Lung (tissue), 11 donors: ENCODE measurements at regions not wholly inside any gene's neighbourhood (a gene's known extent, or its start where the extent isn't known, plus 50 kb on each side); places are given as distances from the start of the nearest gene placed in this dataset.
A peak's percentile ranks its signal among the peaks of the same experiment; 100 is the strongest.

Experiments used
- ATAC-seq: fragments of 200-7000 bp; cut with Tn5 transposase; one replicate; pipeline ENCODE4 v1.9.1; 2020; ENCODE audit warnings: moderate number of reproducible peaks; ENCODE audit not compliant: insufficient read depth, low FRiP score
- DNase-seq, 3 donors: peaks; one replicate each; pipeline ENCODE4 v3.0.0-alpha.2; 2013 to 2017
- H3K27ac ChIP-seq, 2 donors: one replicate each; pipeline ENCODE4 v1.5.1; 2013; ENCODE audit warnings: mild to moderate bottlenecking in 2 of 2, moderate library complexity in 2 of 2, control low read depth in 1 of 2, inconsistent platforms in 1 of 2, low read depth in 1 of 2, low read length in 1 of 2
- H3K27me3 ChIP-seq, 3 donors: one replicate each; pipeline ENCODE4 v1.5.1; 2013; ENCODE audit warnings: low read length in 2 of 3; ENCODE audit not compliant: control insufficient read depth in 3 of 3, insufficient read depth in 3 of 3
- H3K36me3 ChIP-seq, 4 donors: one replicate each; pipeline ENCODE4 v1.5.1; 2013; ENCODE audit warnings: low read length in 4 of 4, mild to moderate bottlenecking in 1 of 4, moderate library complexity in 1 of 4; ENCODE audit not compliant: control insufficient read depth in 4 of 4, insufficient read depth in 4 of 4
- H3K4me1 ChIP-seq, 5 donors: one replicate each; pipeline ENCODE4 v1.5.1; 2013; ENCODE audit warnings: low read length in 5 of 5, mild to moderate bottlenecking in 2 of 5, moderate library complexity in 1 of 5; ENCODE audit not compliant: control insufficient read depth in 5 of 5, insufficient read depth in 5 of 5
- H3K4me3 ChIP-seq: one replicate; pipeline ENCODE4 v1.5.1; 2013; ENCODE audit warnings: mild to moderate bottlenecking, control low read depth, moderate library complexity
- H3K9ac ChIP-seq, 2 donors: one replicate each; pipeline ENCODE4 v1.5.1; 2013; ENCODE audit warnings: low read length in 2 of 2, control low read depth in 1 of 2; ENCODE audit not compliant: insufficient read depth in 1 of 2
- H3K9me3 ChIP-seq, 4 donors: one replicate each; pipeline ENCODE4 v1.5.1; 2013; ENCODE audit warnings: low read length in 3 of 4, mild to moderate bottlenecking in 1 of 4, moderate library complexity in 1 of 4; ENCODE audit not compliant: control insufficient read depth in 4 of 4, insufficient read depth in 3 of 4
- WGBS, 2 donors: extraction: QIAGEN DNeasy Blood & Tissue Kit; methylation state at CpG; one replicate each; pipeline ENCODE4 v1.1.7; 2013; 5-methylcytosine and 5-hydroxymethylcytosine counted together
- TF ChIP-seq, protein P1 (sequence below): IDR thresholded peaks from 2 replicates; pipeline ENCODE4 v1.5.1; 2012; ENCODE audit warnings: mild to moderate bottlenecking; ENCODE audit errors: control extremely low read depth, extremely low read depth
- donor health status: control.
- donor health status: control.
- donor health status: Bipolar disorder and iron deficiency.
- donor health status: healthy.
- donor health status: DM: yes; HTN: yes; CAD: no.

DNA sequence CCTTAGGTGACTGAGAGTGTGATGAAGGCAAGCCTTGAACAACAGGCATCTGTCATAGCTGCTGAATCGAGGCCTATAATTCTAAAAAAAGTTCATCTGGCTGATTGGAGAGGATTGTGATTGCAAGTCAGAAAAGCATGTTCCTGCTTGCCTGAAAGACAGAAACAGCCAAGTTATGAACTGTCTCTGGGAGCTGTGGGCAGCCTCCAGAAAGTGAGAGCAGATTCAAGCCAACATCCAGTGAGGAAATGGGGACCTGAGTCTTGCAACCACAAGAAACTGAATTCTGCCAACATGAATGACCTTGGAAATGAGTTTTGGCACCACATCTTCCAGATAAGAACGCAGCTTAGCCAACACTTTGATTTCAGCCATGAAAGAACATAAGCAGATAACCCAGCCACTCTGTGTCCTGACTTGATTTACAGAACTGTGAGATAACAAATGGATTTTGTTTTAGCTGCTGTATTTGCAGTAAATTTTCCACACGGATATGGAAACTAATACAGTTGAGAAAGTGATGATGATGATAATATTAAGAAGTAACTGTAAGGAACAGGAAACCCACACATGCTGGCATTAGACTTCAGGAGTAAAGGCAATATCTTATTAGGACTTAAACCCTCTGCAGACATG, 240.3 kb upstream of the NDST3 start:
- no peaks in the 10 kb centered on the region for H3K36me3 ChIP-seq
- H3K9ac ChIP-seq = no peak overlapping the region
- no peak overlapping the region for H3K4me3 ChIP-seq
- WGBS, 2 donors = 38 to 70% methylated on average over 3 of the region's 3 CpGs
- peaks cover 0 to 11% (median 0%) of the 10 kb centered on the region in 5 donors for H3K4me1 ChIP-seq
- H3K9me3 ChIP-seq = no peaks in the 10 kb centered on the region
- H3K27ac ChIP-seq = no peak overlapping the region
- no peak for ATAC-seq
- TF ChIP-seq, protein P1, sequence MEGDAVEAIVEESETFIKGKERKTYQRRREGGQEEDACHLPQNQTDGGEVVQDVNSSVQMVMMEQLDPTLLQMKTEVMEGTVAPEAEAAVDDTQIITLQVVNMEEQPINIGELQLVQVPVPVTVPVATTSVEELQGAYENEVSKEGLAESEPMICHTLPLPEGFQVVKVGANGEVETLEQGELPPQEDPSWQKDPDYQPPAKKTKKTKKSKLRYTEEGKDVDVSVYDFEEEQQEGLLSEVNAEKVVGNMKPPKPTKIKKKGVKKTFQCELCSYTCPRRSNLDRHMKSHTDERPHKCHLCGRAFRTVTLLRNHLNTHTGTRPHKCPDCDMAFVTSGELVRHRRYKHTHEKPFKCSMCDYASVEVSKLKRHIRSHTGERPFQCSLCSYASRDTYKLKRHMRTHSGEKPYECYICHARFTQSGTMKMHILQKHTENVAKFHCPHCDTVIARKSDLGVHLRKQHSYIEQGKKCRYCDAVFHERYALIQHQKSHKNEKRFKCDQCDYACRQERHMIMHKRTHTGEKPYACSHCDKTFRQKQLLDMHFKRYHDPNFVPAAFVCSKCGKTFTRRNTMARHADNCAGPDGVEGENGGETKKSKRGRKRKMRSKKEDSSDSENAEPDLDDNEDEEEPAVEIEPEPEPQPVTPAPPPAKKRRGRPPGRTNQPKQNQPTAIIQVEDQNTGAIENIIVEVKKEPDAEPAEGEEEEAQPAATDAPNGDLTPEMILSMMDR = no peak
- H3K27me3 ChIP-seq = no peaks in the 10 kb centered on the region
- DNase-seq = peak in 2 of 3 donors; percentile 45 to 63

DNA sequence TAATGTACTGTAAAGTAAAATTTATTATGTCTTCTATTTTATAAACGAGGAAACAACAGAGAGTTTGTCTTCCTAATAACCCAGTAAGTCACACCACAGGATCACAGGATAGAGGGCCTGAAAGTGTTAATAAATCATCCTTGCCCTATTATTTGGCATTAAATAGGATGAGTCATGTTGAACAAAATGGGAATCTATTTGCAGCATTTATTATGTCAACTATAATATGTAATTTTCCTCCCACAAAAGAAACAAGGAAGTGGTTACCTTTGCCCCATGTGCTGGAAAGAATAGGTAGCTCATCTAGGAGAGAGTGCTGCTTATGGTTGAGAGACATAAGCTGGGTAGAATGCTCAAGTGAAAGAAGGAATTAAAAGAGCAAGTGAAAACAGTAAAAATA, 237.6 kb upstream of the NDST3 start:
- Histone ChIP-seq H3K9me3 (no peaks in the 10 kb centered on the region), H3K27me3 (no peaks in the 10 kb centered on the region), H3K36me3 (no peaks in the 10 kb centered on the region), H3K4me3 (no peak overlapping the region), H3K27ac (no peak overlapping the region), H3K9ac (no peak overlapping the region), H3K4me1 (peaks cover 0 to 11% (median 0%) of the 10 kb centered on the region in 5 donors)
- 51 to 75% methylated on average over 1 of the region's 1 CpG for WGBS, 2 donors
- DNase-seq (no peak), ATAC-seq (no peak)
- TF ChIP-seq, protein P1 = no peak

DNA sequence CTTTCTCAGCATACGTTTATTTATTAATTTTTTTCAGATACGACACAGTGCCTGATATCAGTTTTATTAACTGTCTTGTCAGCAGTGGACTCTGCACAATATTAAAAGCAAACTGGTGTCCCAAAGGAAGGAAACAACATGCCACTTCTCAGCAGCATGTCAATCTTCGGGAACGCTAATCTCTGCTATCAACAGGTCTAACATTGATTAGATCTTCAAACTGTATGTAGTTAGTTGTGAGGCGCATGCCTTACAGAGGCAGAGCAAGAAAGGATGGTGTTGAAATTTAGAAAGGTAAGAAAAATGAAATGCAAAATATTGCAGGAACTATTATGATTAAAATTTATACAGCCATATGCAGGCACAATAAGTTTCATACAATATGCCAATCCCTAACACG, 233.7 kb upstream of the NDST3 start:
- no peaks in the 10 kb centered on the region for H3K27me3 ChIP-seq
- DNase-seq (no peak), ATAC-seq (no peak)
- H3K4me3 ChIP-seq = no peak overlapping the region
- H3K9me3 ChIP-seq = no peaks in the 10 kb centered on the region
- TF ChIP-seq, protein P1 = no peak
- WGBS, 2 donors = 69 to 73% methylated on average over 6 of the region's 6 CpGs
- peaks cover 0 to 4% (median 0%) of the 10 kb centered on the region in 5 donors for H3K4me1 ChIP-seq
- no peak overlapping the region for H3K9ac ChIP-seq
- no peak overlapping the region for H3K27ac ChIP-seq
- no peaks in the 10 kb centered on the region for H3K36me3 ChIP-seq

DNA sequence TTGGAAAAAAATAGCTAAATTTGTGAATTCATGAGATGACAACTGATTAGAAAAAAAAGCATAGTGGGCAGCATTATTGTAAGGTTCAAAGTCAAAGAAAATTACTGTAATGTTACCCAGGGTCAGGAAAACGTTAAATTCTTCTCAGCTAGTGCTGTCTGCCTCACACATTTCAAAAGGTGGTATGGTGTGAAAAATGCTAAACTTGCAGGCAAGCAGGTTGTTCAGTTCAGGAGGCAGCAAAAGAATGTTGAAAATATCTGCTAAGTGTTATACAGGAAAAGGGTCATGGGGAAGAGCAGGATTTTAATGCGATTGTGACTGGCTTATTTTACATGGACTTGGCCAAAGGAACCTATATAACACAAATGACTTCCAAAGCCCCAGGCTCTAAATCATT, 232.5 kb upstream of the NDST3 start:
- H3K4me1 ChIP-seq = peaks cover 0 to 4% (median 0%) of the 10 kb centered on the region in 5 donors
- ATAC-seq (no peak), DNase-seq (peak in 1 of 3 donors; percentile 33)
- H3K9me3 ChIP-seq = no peaks in the 10 kb centered on the region
- H3K4me3 ChIP-seq = no peak overlapping the region
- H3K27me3 ChIP-seq = no peaks in the 10 kb centered on the region
- TF ChIP-seq, protein P1 = no peak
- no peak overlapping the region for H3K9ac ChIP-seq
- WGBS, 2 donors = 53 to 74% methylated on average over 2 of the region's 2 CpGs
- no peak overlapping the region for H3K27ac ChIP-seq
- no peaks in the 10 kb centered on the region for H3K36me3 ChIP-seq
